Mesendoderm (in vitro differentiated cells): ENCODE measurements at regions not wholly inside any gene's neighbourhood (a gene's known extent, or its start where the extent isn't known, plus 50 kb on each side); places are given as distances from the start of the nearest gene placed in this dataset.

Experiments
- DNase-seq: peaks from one replicate; pipeline ENCODE4 v3.0.0; 2013
- H2AK5ac ChIP-seq: 2 replicates; pipeline ENCODE4 v1.6.1; 2013; ENCODE audit warnings: low read length, inconsistent platforms
- H2BK120ac ChIP-seq: 2 replicates; pipeline ENCODE4 v1.6.1; 2013; ENCODE audit warnings: low read depth, mild to moderate bottlenecking, low read length, moderate library complexity, mixed read lengths
- H2BK15ac ChIP-seq: replicated peaks from 2 replicates; pipeline ENCODE4 v1.6.1; 2013; ENCODE audit warnings: low read depth, mild to moderate bottlenecking, moderate library complexity
- H2BK5ac ChIP-seq: 2 replicates; pipeline ENCODE4 v1.6.1; 2013; ENCODE audit warnings: low read length, inconsistent platforms
- H3K18ac ChIP-seq: 2 replicates; pipeline ENCODE4 v1.6.1; 2013; ENCODE audit warnings: mild to moderate bottlenecking, low read length, mixed read lengths
- H3K23ac ChIP-seq: one replicate; pipeline ENCODE4 v1.6.1; 2013; ENCODE audit warnings: low read length
- H3K27ac ChIP-seq: 2 replicates; pipeline ENCODE4 v1.5.1; 2013; ENCODE audit warnings: low read depth, mild to moderate bottlenecking, inconsistent platforms, low read length, moderate library complexity
- H3K27me3 ChIP-seq: 2 replicates; pipeline ENCODE4 v1.6.1; 2013; ENCODE audit warnings: low read length, control low read depth, mild to moderate bottlenecking, inconsistent platforms; ENCODE audit not compliant: insufficient read depth, poor library complexity
- H3K36me3 ChIP-seq: 2 replicates; pipeline ENCODE4 v1.6.1; 2013; ENCODE audit warnings: low read length, inconsistent platforms; ENCODE audit not compliant: control insufficient read depth, insufficient read depth
- H3K4ac ChIP-seq: one replicate; pipeline ENCODE4 v1.6.1; 2013; ENCODE audit warnings: low read depth, mild to moderate bottlenecking, low read length, moderate library complexity
- H3K4me1 ChIP-seq: 2 replicates; pipeline ENCODE4 v1.6.1; 2013; ENCODE audit warnings: low read depth, low read length, inconsistent platforms; ENCODE audit not compliant: control insufficient read depth
- H3K4me2 ChIP-seq: 2 replicates; pipeline ENCODE4 v1.6.1; 2013; ENCODE audit warnings: low read length
- H3K4me3 ChIP-seq: 2 replicates; pipeline ENCODE4 v1.5.1; 2013; ENCODE audit warnings: mild to moderate bottlenecking, low read length
- H3K56ac ChIP-seq: one replicate; pipeline ENCODE4 v1.6.1; 2013; ENCODE audit warnings: low read length
- H3K79me1 ChIP-seq: 2 replicates; pipeline ENCODE4 v1.6.1; 2013; ENCODE audit warnings: low read length, inconsistent platforms
- H3K79me2 ChIP-seq: 2 replicates; pipeline ENCODE4 v1.6.1; 2013; ENCODE audit warnings: mild to moderate bottlenecking, low read length; ENCODE audit not compliant: control insufficient read depth, insufficient read depth
- H3K9ac ChIP-seq: 2 replicates; pipeline ENCODE4 v1.6.1; 2013; ENCODE audit warnings: low read length, inconsistent platforms
- H4K5ac ChIP-seq: one replicate; pipeline ENCODE4 v1.6.1; 2013; ENCODE audit warnings: low read length
- H4K8ac ChIP-seq: one replicate; pipeline ENCODE4 v1.6.1; 2013; ENCODE audit warnings: low read depth, mild to moderate bottlenecking, control low read depth, low read length, moderate library complexity
- WGBS: extraction: QIAGEN DNeasy Blood & Tissue Kit; methylation state at CpG from one replicate; pipeline ENCODE4 v1.1.7; 2013; ENCODE audit warnings: low lambda C conversion rate, missing lambda C conversion rate; ENCODE audit not compliant: insufficient coverage; ENCODE audit errors: extremely low coverage; 5-methylcytosine and 5-hydroxymethylcytosine counted together

DNA sequence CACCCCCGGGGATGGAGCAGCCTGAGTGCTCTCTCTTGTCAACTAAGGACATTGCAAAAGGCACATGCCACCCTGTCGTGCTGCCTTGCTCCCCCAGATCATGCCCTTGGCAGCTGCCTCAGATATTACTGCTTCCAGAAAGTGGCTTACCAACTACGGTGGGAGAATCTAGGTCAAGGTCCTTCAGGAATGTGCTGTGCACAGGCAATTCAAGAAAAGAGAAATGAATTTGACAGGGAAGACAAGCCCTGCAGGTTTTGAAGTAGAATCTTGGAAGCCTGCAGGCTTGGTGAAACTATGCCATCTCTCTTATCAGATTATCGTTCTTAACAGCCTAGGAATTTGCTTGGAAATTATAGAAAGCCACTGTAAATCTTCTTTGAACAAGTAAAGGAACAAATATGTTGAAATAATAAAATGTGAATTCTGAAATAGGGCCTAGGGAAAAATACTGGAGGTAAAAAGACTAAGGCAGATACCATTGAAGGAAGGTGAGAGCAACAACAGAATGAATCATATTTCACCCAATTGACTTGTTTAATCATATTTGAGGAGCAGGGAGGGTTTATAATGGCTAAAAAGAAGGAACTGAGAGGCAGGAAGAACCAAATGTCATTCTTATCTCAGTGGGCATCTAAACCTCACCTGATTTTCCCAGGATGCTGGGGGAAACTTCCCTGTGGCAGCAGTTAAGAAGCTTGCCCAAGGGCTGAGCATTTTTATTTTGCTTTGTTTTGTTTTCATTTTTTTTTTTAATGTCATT is 94.0 kb upstream of the GLS start:
- no peaks in the 10 kb centered on the region for H3K36me3 ChIP-seq
- no peak overlapping the region for H3K18ac ChIP-seq
- H3K4ac ChIP-seq: peak overlapping the region; percentile 55
- H3K4me3 ChIP-seq: no peak overlapping the region
- no peak overlapping the region for H3K27ac ChIP-seq
- no peak overlapping the region for H2BK120ac ChIP-seq
- no peak overlapping the region for H2AK5ac ChIP-seq
- H3K9ac ChIP-seq: no peak overlapping the region
- H3K27me3 ChIP-seq: no peaks in the 10 kb centered on the region
- no peak for DNase-seq
- no peak overlapping the region for H3K23ac ChIP-seq
- WGBS: no CpG with 5 or more reads among the region's 4 CpGs
- H3K56ac ChIP-seq: no peak overlapping the region
- H3K79me1 ChIP-seq: no peaks in the 10 kb centered on the region
- H4K8ac ChIP-seq: no peak overlapping the region
- peaks cover 2% of the 10 kb centered on the region for H3K4me1 ChIP-seq
- H3K79me2 ChIP-seq: no peaks in the 10 kb centered on the region
- H2BK5ac ChIP-seq: no peak overlapping the region
- H3K4me2 ChIP-seq: no peak overlapping the region
- no peak overlapping the region for H2BK15ac ChIP-seq
- no peak overlapping the region for H4K5ac ChIP-seq

DNA sequence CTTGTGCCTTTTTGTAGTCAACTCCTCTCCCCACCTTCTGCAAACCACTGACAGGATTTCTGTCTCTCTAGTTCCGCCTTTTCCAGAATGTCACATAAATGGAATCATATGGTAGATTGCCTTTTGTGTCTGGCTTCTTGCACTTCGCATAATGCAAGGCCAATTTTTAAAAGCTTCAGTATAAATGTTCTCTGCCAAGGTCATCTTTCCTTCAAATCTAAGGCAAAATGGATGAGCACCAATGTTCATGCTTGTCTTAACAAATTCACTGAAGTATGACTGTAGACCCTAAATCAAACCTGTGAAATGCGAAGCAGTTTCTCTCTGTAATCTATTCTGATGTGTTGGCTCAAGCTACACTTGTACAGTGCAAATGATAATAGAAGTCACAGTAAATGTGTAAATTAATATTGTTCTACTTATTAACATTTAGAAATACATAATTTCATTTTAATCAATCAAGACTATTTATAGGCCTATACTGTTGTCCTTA is 92.8 kb upstream of the GLS start:
- Histone ChIP-seq H3K18ac (no peak overlapping the region), H3K27me3 (no peaks in the 10 kb centered on the region), H3K27ac (no peak overlapping the region), H3K23ac (no peak overlapping the region), H3K79me1 (no peaks in the 10 kb centered on the region), H3K36me3 (no peaks in the 10 kb centered on the region), H3K9ac (no peak overlapping the region), H3K4ac (no peak overlapping the region), H3K79me2 (no peaks in the 10 kb centered on the region), H4K5ac (no peak overlapping the region), H2BK15ac (no peak overlapping the region), H3K56ac (no peak overlapping the region), H4K8ac (no peak overlapping the region), H3K4me2 (no peak overlapping the region), H3K4me3 (no peak overlapping the region), H2AK5ac (no peak overlapping the region), H2BK5ac (no peak overlapping the region), H2BK120ac (no peak overlapping the region), H3K4me1 (peaks cover 3% of the 10 kb centered on the region)
- no CpG with 5 or more reads among the region's 3 CpGs for WGBS
- DNase-seq: no peak

DNA sequence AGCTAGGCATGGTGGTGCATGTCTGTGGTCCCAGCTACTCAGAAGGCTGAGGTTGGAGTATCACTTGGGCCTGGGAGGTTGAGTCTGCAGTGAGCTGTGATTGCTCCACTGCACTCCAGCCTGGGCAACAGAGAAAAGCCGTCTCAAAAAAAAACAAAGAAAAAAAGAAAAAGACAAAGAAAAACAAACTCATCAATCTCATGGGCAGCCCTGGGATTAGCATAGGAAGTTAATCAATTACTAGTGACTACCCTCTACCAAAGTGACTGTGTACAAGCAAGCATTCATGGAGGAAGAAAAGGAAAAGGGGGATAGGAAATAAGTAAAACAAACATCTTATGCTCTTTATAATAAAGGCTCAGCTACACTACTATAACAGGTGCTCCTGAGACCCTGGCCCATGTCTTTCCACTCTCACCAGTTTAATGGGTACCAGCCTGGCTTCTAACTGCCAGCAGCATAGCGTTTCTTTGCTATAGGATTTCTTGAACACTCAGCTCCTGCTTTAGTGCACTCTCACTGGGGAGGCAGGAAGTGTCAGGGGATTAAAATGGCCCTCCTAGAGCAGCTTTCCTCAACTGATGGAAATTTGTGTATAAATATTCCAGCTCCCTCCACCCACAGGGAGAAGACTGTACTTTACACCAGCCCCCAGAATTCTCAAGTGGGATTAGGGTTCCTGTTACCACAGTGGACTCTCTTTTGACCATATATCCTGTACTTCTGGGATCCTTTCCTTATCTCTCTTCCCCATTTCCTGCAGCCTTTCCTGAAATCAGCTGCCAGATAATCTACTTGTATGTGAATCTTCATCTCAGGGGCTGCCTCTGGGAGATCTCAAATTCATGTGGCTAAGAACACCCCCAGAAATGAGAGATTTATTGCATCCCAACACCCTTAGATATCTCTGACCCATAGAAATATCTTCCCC is 91.3 kb upstream of the GLS start:
- Histone ChIP-seq H3K4me2 (no peak overlapping the region), H4K8ac (no peak overlapping the region), H2BK120ac (no peak overlapping the region), H2BK15ac (peak overlapping the region; percentile 74), H3K79me1 (no peaks in the 10 kb centered on the region), H2AK5ac (no peak overlapping the region), H3K4ac (no peak overlapping the region), H2BK5ac (no peak overlapping the region), H3K27me3 (no peaks in the 10 kb centered on the region), H3K4me1 (peaks cover 3% of the 10 kb centered on the region), H3K36me3 (no peaks in the 10 kb centered on the region), H4K5ac (no peak overlapping the region), H3K23ac (no peak overlapping the region), H3K4me3 (no peak overlapping the region), H3K79me2 (no peaks in the 10 kb centered on the region), H3K18ac (peak overlapping the region; percentile 45), H3K56ac (peak overlapping the region; percentile 11), H3K27ac (no peak overlapping the region), H3K9ac (no peak overlapping the region)
- no peak for DNase-seq
- WGBS: no CpG with 5 or more reads among the region's 2 CpGs

DNA sequence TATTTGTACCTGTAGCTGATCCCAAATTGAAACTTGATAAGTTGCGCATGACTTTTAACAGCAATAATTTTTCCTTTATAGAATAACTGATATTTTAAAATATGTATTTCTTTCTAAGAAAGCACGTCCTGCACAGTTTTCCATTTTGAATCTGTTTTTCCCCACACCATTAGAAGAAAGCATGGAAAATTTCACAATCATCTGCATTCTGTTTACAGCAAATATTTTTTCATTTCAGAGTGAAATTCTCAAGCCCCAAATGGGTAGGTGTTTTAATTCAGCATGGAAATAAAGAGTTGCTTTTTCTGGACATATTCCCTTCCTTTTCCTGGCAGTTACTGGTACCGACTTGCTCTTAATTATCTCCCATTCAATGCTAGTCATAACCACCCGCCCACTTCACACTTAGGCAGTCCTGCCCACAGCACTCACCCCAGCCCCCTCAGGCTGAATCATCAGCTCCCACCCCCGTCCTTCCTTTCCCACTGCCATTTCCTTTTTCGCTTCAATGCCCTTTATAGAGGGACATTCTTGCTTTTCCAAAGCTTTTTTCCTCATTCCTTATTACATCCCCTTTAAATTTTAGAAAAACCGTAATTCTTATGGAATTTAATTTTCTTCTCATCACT is 89.2 kb upstream of the GLS start:
- Histone ChIP-seq H3K27me3 (no peaks in the 10 kb centered on the region), H4K8ac (no peak overlapping the region), H3K23ac (no peak overlapping the region), H3K4ac (no peak overlapping the region), H3K56ac (no peak overlapping the region), H3K36me3 (no peaks in the 10 kb centered on the region), H2BK5ac (no peak overlapping the region), H3K9ac (no peak overlapping the region), H2BK120ac (no peak overlapping the region), H3K27ac (no peak overlapping the region), H4K5ac (no peak overlapping the region), H3K4me1 (peaks cover 3% of the 10 kb centered on the region), H3K79me2 (no peaks in the 10 kb centered on the region), H3K4me3 (no peak overlapping the region), H3K4me2 (no peak overlapping the region), H2AK5ac (no peak overlapping the region), H3K79me1 (no peaks in the 10 kb centered on the region), H2BK15ac (no peak overlapping the region), H3K18ac (no peak overlapping the region)
- WGBS: no CpG with 5 or more reads among the region's 7 CpGs
- peak; percentile 59 for DNase-seq

DNA sequence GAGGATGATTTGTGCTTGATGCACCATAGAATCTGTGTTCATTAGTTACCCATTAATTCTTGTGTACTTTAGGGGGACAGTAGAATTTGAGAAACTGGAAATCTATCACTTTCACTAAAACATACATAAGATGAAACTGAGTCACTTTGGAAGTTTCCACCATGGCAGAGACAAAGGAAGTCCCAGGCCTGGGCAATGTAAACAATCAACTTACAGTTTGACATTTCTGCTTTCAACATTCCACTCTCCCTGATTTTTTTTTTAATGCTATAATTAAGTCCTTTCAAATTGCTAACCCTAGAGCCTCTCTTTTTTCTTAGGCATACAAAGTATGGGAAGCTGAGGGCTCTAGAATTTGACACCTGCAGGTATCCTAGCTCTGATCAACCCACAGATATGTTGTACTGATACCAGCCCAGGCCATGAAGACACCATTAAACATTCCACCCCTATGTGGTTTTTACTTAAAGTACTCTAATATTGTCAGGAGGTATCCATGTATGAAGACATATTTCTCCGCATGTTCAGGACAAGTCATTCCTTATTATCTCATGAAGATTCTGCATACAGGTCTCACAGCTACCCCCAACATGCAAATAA is 88.5 kb upstream of the GLS start:
- Histone ChIP-seq H3K18ac (no peak overlapping the region), H2AK5ac (no peak overlapping the region), H2BK120ac (no peak overlapping the region), H3K9ac (no peak overlapping the region), H3K23ac (no peak overlapping the region), H3K4me1 (peaks cover 3% of the 10 kb centered on the region), H4K5ac (no peak overlapping the region), H2BK15ac (peak overlapping the region; percentile 92), H3K4me3 (no peak overlapping the region), H3K36me3 (no peaks in the 10 kb centered on the region), H3K79me2 (no peaks in the 10 kb centered on the region), H3K27me3 (no peaks in the 10 kb centered on the region), H3K4ac (no peak overlapping the region), H4K8ac (no peak overlapping the region), H3K27ac (no peak overlapping the region), H3K79me1 (no peaks in the 10 kb centered on the region), H3K4me2 (no peak overlapping the region), H3K56ac (no peak overlapping the region), H2BK5ac (no peak overlapping the region)
- WGBS: no CpG with 5 or more reads among the region's 1 CpG
- peak; percentile 30 for DNase-seq
